ENCODE measurements at regions not wholly inside any gene's neighbourhood (a gene's known extent, or its start where the extent isn't known, plus 50 kb on each side); places are given as distances from the start of the nearest gene placed in this dataset.

DNA sequence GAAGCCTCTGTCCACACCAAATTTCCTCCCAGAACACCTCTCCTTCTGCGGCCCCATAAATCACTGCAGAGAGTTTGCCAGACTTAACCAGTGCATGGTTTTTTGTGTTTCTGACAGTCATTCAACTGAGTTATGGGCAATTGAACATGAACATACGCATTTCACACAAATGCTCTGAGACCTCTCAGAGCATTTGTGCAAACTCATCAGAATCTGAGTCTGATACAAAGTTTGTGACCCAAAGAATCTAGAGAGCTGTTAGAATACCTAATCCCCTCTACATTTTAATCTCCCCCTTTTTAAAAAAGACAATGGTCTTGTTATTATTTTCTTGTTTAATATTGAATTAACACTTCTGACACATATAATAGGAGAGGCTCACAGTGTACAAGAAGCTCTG lies 416.9 kb upstream of the SMARCA2 start:
- no peak for DNase-seq (ENCODE audit: low read depth)
- TF ChIP-seq, protein P1, sequence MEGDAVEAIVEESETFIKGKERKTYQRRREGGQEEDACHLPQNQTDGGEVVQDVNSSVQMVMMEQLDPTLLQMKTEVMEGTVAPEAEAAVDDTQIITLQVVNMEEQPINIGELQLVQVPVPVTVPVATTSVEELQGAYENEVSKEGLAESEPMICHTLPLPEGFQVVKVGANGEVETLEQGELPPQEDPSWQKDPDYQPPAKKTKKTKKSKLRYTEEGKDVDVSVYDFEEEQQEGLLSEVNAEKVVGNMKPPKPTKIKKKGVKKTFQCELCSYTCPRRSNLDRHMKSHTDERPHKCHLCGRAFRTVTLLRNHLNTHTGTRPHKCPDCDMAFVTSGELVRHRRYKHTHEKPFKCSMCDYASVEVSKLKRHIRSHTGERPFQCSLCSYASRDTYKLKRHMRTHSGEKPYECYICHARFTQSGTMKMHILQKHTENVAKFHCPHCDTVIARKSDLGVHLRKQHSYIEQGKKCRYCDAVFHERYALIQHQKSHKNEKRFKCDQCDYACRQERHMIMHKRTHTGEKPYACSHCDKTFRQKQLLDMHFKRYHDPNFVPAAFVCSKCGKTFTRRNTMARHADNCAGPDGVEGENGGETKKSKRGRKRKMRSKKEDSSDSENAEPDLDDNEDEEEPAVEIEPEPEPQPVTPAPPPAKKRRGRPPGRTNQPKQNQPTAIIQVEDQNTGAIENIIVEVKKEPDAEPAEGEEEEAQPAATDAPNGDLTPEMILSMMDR (IDR thresholded peaks at IDR 0.05; ENCODE audit: insufficient read depth, low read depth, low read length) = no peak
- H3K4me3 ChIP-seq (ENCODE audit: low read depth, low read length) = no peak overlapping the region

DNA sequence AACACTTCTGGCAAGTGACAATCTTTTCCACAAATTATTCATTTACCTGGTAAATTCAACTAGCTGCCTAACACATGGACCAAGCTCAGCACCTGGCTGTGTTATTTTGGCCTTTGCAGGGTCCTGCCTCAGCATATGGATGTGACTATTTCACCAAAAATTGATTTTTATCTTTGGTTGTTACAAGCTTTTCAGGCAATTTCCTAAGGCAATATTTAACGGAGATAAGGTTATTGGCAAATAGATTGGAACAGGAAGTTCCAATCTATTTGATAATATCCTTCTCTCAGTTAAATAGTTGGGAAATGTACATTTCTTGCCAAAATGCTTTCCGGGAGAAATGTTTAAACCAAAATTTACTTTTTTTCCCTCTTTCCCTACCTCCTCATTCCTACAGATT lies 415.2 kb upstream of the SMARCA2 start:
- TF ChIP-seq, protein P1 (IDR thresholded peaks at IDR 0.05; ENCODE audit: insufficient read depth, low read depth, low read length) = no peak
- no peak overlapping the region for H3K4me3 ChIP-seq (ENCODE audit: low read depth, low read length)
- DNase-seq (ENCODE audit: low read depth) = no peak

DNA sequence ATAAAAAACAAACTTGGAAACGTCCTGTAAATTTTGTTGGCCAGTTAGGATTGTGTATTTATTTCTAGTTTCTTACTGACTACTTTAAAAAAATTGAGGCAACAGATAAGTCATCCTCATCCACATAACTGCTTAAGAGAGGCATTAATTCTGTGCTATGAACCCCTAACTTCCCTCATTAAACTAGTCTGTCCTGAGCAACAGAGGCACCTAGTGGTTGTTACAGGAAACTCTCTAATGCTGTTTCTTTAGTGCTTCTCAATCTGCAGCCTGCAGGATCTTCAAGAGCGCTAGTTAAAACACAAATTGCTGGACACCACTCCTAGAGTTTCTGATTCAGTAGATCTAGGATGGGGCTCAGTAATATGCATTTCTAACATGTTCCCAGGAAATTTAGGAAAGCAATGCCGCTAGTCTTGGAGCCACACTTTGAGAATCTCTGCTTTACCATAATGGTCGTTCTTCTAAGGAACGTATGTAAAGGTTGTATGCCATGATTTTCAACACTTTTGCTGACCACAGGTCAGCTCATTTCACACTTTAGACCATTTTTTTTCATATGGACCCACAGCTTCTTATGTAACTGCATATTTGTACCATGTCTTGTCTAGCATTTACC lies 410.1 kb upstream of the SMARCA2 start:
- no peak overlapping the region for H3K4me3 ChIP-seq (ENCODE audit: low read depth, low read length)
- DNase-seq (ENCODE audit: low read depth) = peak; percentile 3
- TF ChIP-seq, protein P1 (IDR thresholded peaks at IDR 0.05; ENCODE audit: insufficient read depth, low read depth, low read length) = peak; percentile 41

DNA sequence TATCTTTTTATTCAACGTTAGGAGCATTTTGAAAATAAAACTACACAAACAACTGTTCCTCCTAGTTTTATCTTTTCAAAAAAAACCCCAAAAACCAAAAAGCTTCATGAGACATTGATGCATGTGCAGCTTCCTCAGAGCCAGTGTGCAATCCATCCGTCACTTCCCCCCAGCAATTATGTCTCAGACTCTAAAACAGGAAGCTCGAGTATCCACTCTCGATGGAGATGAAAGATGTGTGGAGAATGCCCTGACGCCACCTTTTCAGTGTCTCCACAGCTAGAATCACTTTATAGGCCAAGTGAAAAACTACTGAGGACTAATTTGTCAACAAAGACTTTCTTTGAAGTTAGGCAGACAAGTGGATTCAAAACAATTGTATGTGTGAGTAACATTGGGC lies 408.9 kb upstream of the SMARCA2 start:
- TF ChIP-seq, protein P1 (IDR thresholded peaks at IDR 0.05; ENCODE audit: insufficient read depth, low read depth, low read length) = no peak
- no peak for DNase-seq (ENCODE audit: low read depth)
- H3K4me3 ChIP-seq (ENCODE audit: low read depth, low read length) = no peak overlapping the region

DNA sequence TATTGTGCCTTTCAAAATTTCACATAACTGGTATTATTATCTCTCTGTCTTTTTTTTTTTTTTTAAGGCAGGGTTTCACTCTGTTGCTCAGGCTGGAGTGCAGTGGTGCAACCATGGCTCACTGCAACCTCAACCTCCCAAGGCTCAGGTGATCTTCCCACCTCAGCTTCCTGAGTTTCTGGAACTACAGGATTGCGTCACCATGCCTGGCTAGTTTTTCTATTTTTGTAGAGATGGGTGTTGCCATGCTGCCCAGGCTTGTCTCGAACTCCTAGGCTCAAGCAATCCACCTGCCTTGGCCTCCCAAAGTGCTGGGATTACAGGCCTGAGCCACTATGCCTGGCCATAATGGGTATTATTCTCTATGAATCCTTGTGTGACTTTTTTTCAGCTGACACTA lies 402.3 kb upstream of the SMARCA2 start:
- DNase-seq (ENCODE audit: low read depth) = no peak
- TF ChIP-seq, protein P1 (IDR thresholded peaks at IDR 0.05; ENCODE audit: insufficient read depth, low read depth, low read length) = no peak
- H3K4me3 ChIP-seq (ENCODE audit: low read depth, low read length) = no peak overlapping the region

DNA sequence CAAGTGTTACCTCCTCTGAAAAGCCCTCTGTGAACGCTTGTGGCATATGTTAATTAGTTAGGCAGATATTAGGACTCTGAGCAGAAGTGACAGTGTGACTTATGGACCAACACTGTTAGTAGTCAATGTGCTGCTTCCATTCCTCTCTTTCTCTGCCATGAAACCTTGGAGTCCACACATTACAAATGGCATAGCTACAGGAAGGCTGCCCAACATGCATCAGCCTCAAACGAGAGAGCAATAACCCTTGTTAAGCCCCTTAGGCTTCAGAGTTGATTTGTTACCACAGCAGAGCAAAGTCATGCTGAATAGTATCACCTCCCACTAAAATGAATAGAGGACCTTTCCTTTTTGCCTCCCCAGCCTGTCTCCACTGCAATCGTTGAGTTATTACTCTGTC lies 397.7 kb upstream of the SMARCA2 start:
- TF ChIP-seq, protein P1 (IDR thresholded peaks at IDR 0.05; ENCODE audit: insufficient read depth, low read depth, low read length) = no peak
- no peak for DNase-seq (ENCODE audit: low read depth)
- no peak overlapping the region for H3K4me3 ChIP-seq (ENCODE audit: low read depth, low read length)

All from fibroblast of villous mesenchyme (primary cell).